CD14-positive monocyte (primary cell): ENCODE measurements at regions not wholly inside any gene's neighbourhood (a gene's known extent, or its start where the extent isn't known, plus 50 kb on each side); places are given as distances from the start of the nearest gene placed in this dataset.

Experiments used
- DNase-seq, 3 donors: peaks; one replicate each; pipeline ENCODE4 v3.0.0-alpha.2; 2011 to 2022
- H2AFZ ChIP-seq: 2 replicates; pipeline ENCODE4 v1.6.0; 2012; ENCODE audit warnings: mild to moderate bottlenecking, low read depth, low read length, inconsistent platforms; ENCODE audit not compliant: insufficient read depth, poor library complexity, severe bottlenecking
- H3K27ac ChIP-seq, 2 donors: 1 replicate in 1 of 2; 2 replicates in 1 of 2; pipeline ENCODE4 v1.5.1; 2012 to 2013; ENCODE audit warnings: low read length in 2 of 2, control low read depth in 1 of 2, inconsistent platforms in 1 of 2, low read depth in 1 of 2, mild to moderate bottlenecking in 1 of 2
- H3K27me3 ChIP-seq, 2 donors: one replicate each; pipeline versions ENCODE4 v1.6.0 to v1.6.1; 2011 to 2013; ENCODE audit warnings: low read length in 2 of 2; ENCODE audit not compliant: control insufficient read depth in 2 of 2, insufficient read depth in 2 of 2
- H3K36me3 ChIP-seq, 2 donors: replicated peaks in 1 of 2; 1 replicate in 1 of 2; 2 replicates in 1 of 2; pipeline versions ENCODE4 v1.5.1 to v1.6.1; 2012 to 2013; ENCODE audit warnings: low read length in 2 of 2, control low read depth in 1 of 2, inconsistent platforms in 1 of 2, mild to moderate bottlenecking in 1 of 2; ENCODE audit not compliant: insufficient read depth in 2 of 2, control insufficient read depth in 1 of 2
- H3K4me1 ChIP-seq, 2 donors: 1 replicate in 1 of 2; 2 replicates in 1 of 2; pipeline versions ENCODE4 v1.5.1 to v1.6.1; 2012 to 2013; ENCODE audit warnings: low read length in 2 of 2, control low read depth in 1 of 2, inconsistent platforms in 1 of 2, mild to moderate bottlenecking in 1 of 2, moderate library complexity in 1 of 2; ENCODE audit not compliant: insufficient read depth in 2 of 2, control insufficient read depth in 1 of 2
- H3K4me2 ChIP-seq: replicated peaks from 2 replicates; pipeline ENCODE3; 2012; ENCODE audit warnings: low read length, moderate library complexity, mild to moderate bottlenecking; ENCODE audit not compliant: poor library complexity, severe bottlenecking; ENCODE audit errors: extremely low read depth
- H3K4me3 ChIP-seq, 3 experiments: fragments of 200-600 bp in 1 of 3; sonication (generic) in 1 of 3; replicated peaks in 1 of 3; 1 replicate in 2 of 3; 2 replicates in 1 of 3; pipeline ENCODE4 v1.5.1; 2011 to 2013; ENCODE audit warnings: low read length in 3 of 3, mild to moderate bottlenecking in 3 of 3, control low read depth in 2 of 3, low read depth in 2 of 3, inconsistent platforms in 1 of 3, moderate library complexity in 1 of 3
- H3K79me2 ChIP-seq: 2 replicates; pipeline ENCODE4 v1.6.0; 2012; ENCODE audit warnings: mild to moderate bottlenecking, control low read depth, inconsistent platforms, low read length, moderate library complexity; ENCODE audit not compliant: insufficient read depth
- H3K9ac ChIP-seq: 2 replicates; pipeline ENCODE4 v1.6.0; 2017; ENCODE audit warnings: low read length, mild to moderate bottlenecking; ENCODE audit not compliant: insufficient read depth, poor library complexity, severe bottlenecking
- H3K9me3 ChIP-seq, 2 donors: replicated peaks in 1 of 2; 1 replicate in 1 of 2; 2 replicates in 1 of 2; pipeline versions ENCODE4 v1.5.1 to v1.6.1; 2012 to 2013; ENCODE audit warnings: low read length in 2 of 2, control low read depth in 1 of 2; ENCODE audit not compliant: control insufficient read depth in 1 of 2, insufficient read depth in 1 of 2
- H4K20me1 ChIP-seq: 2 replicates; pipeline ENCODE4 v1.6.0; 2012; ENCODE audit warnings: mild to moderate bottlenecking, low read length, control low read depth, moderate library complexity; ENCODE audit not compliant: insufficient read depth
- H3K27ac Mint-ChIP-seq, 7 donors: one replicate each; pipeline ENCODE4 v1.8.0; 2020; ENCODE audit warnings: mild to moderate bottlenecking in 7 of 7, mixed read lengths in 7 of 7, moderate library complexity in 6 of 7, inconsistent platforms in 2 of 7
- H3K27me3 Mint-ChIP-seq, 3 donors: one replicate each; pipeline ENCODE4 v1.8.0; 2021 to 2022; ENCODE audit warnings: low read depth in 3 of 3, mild to moderate bottlenecking in 3 of 3, mixed read lengths in 3 of 3, moderate library complexity in 3 of 3, inconsistent platforms in 1 of 3
- H3K36me3 Mint-ChIP-seq, 2 donors: one replicate each; pipeline ENCODE4 v1.8.0; 2020; ENCODE audit warnings: mixed read lengths in 2 of 2, inconsistent platforms in 1 of 2, mild to moderate bottlenecking in 1 of 2
- H3K4me1 Mint-ChIP-seq: one replicate; pipeline ENCODE4 v1.8.0; 2020; ENCODE audit warnings: mild to moderate bottlenecking, mixed read lengths
- H3K4me3 Mint-ChIP-seq, 2 donors: one replicate each; pipeline ENCODE4 v1.8.0; 2020; ENCODE audit warnings: mild to moderate bottlenecking in 2 of 2, mixed read lengths in 2 of 2, moderate library complexity in 1 of 2
- H3K9me3 Mint-ChIP-seq, 7 donors: one replicate each; pipeline ENCODE4 v1.8.0; 2020 to 2022; ENCODE audit warnings: mixed read lengths in 7 of 7, mild to moderate bottlenecking in 6 of 7, moderate library complexity in 6 of 7, inconsistent platforms in 2 of 7
- WGBS: methylation state at CpG from one replicate; pipeline ENCODE4 v1.1.5; 2013; ENCODE audit warnings: missing lambda C conversion rate; ENCODE audit not compliant: insufficient coverage; 5-methylcytosine and 5-hydroxymethylcytosine counted together
- intact Hi-C, 2 donors: fragments of 100-400 bp; cut with micrococcal nuclease; formaldehyde crosslinking; loops; one replicate each; pipeline versions ENCODE4 v1.15.0 to v1.15.1; 2023
- TF ChIP-seq, protein P1 (sequence below): fragments of 200-600 bp; IDR thresholded peaks from one replicate; pipeline ENCODE4 v1.8.0; 2022; ENCODE audit warnings: antibody characterized with exemption, mild to moderate bottlenecking

DNA sequence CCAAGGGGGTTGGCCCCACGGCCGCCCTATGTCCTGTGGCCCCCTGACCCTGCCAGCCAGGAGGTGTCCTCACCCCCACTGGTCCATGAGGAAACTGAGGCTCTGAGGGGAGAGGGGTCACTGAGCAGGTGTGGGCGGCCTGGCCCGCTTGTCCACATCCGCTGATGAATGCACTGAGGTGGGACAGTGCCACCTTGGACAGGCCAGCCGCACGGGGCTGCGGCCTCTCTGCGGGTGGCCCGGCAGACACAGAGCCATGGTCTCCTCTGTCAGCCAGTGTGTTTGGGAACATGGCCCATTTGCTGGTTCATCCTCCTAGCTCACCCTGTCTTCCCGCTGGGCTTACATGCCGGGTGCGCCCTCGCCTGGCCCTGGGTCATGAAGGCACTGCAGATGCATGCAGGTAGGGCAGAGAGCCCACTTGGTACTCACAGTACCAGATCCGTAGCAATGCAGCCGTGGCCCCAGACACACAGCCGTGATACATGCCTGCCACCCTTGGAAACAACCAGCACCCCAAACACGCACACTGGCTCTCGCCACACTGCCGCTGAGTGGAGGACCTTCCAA lies 93.9 kb downstream of the ENGASE start:
- no peaks in the 10 kb centered on the region for H3K36me3 ChIP-seq
- H3K9me3 ChIP-seq: no peaks in the 10 kb centered on the region
- Mint-ChIP-seq H3K36me3 (no peaks in the 10 kb centered on the region), H3K27ac (no peak overlapping the region), H3K9me3 (peaks cover 0 to 2% (median 0%) of the 10 kb centered on the region in 7 donors), H3K27me3 (peaks cover 0 to 5% (median 2%) of the 10 kb centered on the region in 3 donors), H3K4me3 (no peak overlapping the region), H3K4me1 (no peaks in the 10 kb centered on the region)
- intact Hi-C loops: no loop called here
- H2AFZ ChIP-seq: no peak overlapping the region
- no peak overlapping the region for H3K4me3 ChIP-seq
- H3K27me3 ChIP-seq: no peaks in the 10 kb centered on the region
- TF ChIP-seq, protein P1, sequence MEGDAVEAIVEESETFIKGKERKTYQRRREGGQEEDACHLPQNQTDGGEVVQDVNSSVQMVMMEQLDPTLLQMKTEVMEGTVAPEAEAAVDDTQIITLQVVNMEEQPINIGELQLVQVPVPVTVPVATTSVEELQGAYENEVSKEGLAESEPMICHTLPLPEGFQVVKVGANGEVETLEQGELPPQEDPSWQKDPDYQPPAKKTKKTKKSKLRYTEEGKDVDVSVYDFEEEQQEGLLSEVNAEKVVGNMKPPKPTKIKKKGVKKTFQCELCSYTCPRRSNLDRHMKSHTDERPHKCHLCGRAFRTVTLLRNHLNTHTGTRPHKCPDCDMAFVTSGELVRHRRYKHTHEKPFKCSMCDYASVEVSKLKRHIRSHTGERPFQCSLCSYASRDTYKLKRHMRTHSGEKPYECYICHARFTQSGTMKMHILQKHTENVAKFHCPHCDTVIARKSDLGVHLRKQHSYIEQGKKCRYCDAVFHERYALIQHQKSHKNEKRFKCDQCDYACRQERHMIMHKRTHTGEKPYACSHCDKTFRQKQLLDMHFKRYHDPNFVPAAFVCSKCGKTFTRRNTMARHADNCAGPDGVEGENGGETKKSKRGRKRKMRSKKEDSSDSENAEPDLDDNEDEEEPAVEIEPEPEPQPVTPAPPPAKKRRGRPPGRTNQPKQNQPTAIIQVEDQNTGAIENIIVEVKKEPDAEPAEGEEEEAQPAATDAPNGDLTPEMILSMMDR: no peak
- 94% methylated on average over 18 of the region's 20 CpGs for WGBS
- no peaks in the 10 kb centered on the region for H3K4me1 ChIP-seq
- no peak for DNase-seq
- no peak overlapping the region for H3K27ac ChIP-seq
- H4K20me1 ChIP-seq: no peaks in the 10 kb centered on the region
- H3K9ac ChIP-seq: no peak overlapping the region
- H3K79me2 ChIP-seq: no peaks in the 10 kb centered on the region
- no peak overlapping the region for H3K4me2 ChIP-seq

DNA sequence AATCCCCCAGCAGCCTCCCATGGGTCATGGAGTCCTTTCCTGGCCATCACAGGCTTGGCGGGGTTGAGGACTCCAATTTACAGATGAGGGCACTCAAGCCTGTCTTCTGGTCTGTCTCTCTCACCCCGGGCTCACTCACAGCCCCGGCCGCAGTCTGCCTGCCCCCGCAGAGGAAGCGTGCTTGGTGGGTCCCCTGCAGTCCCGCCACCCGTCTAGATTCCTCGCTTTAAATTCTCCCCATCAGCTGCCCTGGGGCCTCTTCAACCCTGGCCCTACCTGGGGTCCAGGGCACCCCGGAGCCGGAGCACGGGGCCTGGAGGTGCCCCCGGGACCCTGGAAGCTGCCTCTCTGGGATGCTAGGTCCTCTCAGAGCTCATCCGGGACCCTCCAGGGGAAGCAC lies 92.9 kb downstream of the ENGASE start:
- H3K36me3 Mint-ChIP-seq: no peaks in the 10 kb centered on the region
- no peaks in the 10 kb centered on the region for H3K4me1 Mint-ChIP-seq
- no peak overlapping the region for H3K9ac ChIP-seq
- H3K4me3 Mint-ChIP-seq: no peak overlapping the region
- H3K27me3 ChIP-seq: no peaks in the 10 kb centered on the region
- no peak for DNase-seq
- no peak overlapping the region for H3K27ac Mint-ChIP-seq
- no peaks in the 10 kb centered on the region for H3K79me2 ChIP-seq
- TF ChIP-seq, protein P1: no peak
- H3K27ac ChIP-seq: no peak overlapping the region
- H3K4me3 ChIP-seq: no peak overlapping the region
- no peaks in the 10 kb centered on the region for H4K20me1 ChIP-seq
- no peaks in the 10 kb centered on the region for H3K9me3 ChIP-seq
- H3K4me1 ChIP-seq: no peaks in the 10 kb centered on the region
- no peak overlapping the region for H3K4me2 ChIP-seq
- no peaks in the 10 kb centered on the region for H3K36me3 ChIP-seq
- intact Hi-C loops: no loop called here
- no peak overlapping the region for H2AFZ ChIP-seq
- H3K27me3 Mint-ChIP-seq: peaks cover 0 to 5% (median 2%) of the 10 kb centered on the region in 3 donors
- H3K9me3 Mint-ChIP-seq: peaks cover 0 to 2% (median 0%) of the 10 kb centered on the region in 7 donors
- WGBS: 92% methylated on average over 13 of the region's 14 CpGs
